GM21528 (cell line): ENCODE measurements at regions not wholly inside any gene's neighbourhood (a gene's known extent, or its start where the extent isn't known, plus 50 kb on each side); places are given as distances from the start of the nearest gene placed in this dataset.
"Not testable (repeated sequence)": the region's sequence is repeated elsewhere in the genome, so short reads cannot be mapped to it uniquely, and the experiment has no call there.

ENCODE experiments used
- ATAC-seq: cut with Tn5 transposase; IDR thresholded peaks from one replicate; pipeline ENCODE4 v1.9.1; 2021; ENCODE audit warnings: mild to moderate bottlenecking, moderate library complexity; ENCODE audit not compliant: unreplicated experiment, low FRiP score

DNA sequence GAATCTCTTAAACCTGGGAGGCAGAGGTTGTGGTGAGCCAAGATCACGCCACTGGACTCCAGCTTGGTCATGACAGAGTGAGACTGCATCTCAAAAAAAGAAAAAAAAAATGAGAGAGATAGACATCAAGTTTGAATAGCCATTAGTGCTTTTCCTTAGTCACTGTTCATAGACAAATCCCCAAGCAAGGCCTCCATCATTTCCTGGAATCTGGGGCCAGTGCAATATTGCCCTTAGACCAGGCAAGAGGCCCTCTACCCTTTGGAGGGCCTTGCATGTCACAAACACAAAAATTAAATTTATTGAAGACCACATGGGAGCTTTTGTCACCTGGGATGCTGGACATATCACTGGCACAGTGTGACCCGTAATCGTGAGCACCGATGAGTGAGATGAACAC, 141.5 kb downstream of the B3GNT2 start:
- no peak for ATAC-seq

DNA sequence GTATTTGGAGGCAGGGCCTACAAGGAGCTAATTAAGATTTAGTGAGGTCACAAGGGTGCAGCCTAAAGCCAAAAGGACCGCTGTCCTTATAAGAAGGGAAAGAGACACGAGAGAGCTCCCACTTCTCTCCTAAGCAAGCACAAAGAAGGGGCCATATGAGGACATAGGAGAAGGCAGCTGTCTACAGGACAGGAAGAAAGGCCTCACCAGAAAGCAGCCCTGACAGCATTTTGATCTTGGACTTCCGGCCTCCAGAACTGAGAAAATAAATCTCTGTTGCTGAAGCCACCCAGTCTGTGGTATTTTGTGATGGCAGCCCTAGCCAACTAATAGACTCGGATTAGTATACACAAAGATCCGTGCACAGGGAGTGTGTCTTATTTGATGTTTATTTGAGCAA, 139.7 kb downstream of the B3GNT2 start:
- ATAC-seq = no peak

GRCh38 chr2:62334440-62335058, 138.6 kb downstream of the B3GNT2 start:
- no peak for ATAC-seq

- ATAC-seq = no peak
Measured at GRCh38 chr2:62334009-62334408, 138.1 kb downstream of the B3GNT2 start.

- no peak for ATAC-seq
Measured at GRCh38 chr2:62330959-62331358, 135.0 kb downstream of the B3GNT2 start.

DNA sequence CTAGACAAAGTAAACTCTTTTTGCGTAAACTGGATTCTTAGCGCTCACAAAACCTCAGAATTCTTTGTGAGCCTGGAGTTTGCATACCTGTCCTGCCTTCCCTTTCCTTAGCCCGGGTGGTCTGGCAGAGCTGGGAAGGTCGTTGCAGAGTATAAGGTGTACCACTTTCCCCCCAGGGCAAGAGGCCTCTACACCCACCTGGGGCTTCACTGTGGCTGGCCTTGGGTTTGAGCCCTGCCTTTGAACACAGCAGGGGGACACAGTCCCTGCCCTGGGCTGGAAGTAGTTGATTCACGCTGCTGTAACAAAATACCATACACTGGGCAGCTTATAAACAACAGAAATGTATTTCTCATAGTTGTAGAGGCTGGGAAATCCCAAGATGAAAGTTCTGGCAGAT, 133.9 kb downstream of the B3GNT2 start:
- ATAC-seq = no peak

DNA sequence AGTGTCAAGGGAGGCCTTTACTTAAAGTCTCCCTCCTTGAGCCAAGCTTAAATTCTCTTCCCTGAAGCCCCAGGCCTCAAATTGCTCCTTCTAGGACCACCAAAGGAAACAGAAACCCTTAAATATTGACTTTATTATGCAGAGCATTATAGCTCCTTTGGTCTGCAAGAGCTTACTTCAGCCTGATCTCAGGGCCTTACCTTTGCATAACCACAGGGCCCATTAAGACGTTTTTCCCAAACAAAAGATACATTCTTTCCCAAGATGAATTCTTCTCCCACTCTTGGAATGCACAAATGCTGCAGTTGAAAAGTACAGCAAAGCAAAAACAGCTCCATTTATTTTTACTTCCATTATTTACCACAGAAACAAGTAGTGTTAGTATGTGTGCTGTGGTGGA, 130.8 kb downstream of the B3GNT2 start:
- no peak for ATAC-seq

- ATAC-seq = no peak
Measured at GRCh38 chr2:62325398-62325797, 129.5 kb downstream of the B3GNT2 start.

DNA sequence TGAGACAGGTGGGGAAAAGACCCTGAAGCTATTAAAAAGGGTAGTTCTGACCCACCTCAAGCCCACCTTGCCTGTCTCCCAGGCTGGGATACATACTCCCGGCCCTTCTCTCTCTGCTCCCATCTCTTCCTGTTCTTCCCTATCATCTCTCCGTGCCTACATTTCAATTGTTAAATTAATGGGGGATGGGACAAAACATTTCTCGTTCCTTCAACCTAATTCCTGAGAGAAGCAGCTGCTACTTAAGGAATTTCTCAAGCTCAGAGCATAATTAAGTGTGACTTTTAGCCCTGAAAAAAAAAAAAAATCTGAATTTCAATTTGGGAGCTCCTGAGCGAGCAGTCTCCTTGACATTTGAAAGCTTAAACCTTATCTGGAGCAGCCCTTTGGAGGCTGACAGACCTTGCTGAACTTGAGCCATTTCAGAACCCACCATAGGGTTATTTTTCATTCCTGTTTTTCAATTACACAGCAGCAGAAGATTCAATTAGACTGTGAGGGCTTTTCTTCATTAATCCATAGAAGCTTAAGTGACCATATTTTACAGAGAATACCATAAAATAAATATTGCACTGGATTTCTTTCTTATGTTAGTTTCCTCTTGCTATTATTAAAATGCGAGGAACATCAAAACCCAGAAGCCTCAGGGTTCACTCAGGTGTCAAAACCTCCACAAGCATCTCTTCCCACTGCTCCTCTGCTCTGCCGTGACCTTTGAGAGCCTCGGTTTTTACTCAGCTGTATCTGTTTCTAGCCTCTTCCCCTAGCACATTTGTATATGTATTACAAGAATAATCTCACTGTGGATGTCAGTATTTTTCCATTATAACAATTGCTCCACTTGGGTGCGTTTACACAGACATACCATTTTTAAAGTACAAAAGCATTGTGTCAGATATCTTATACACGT, 125.7 kb downstream of the B3GNT2 start:
- no peak for ATAC-seq

GRCh38 chr2:62320657-62321357, 124.9 kb downstream of the B3GNT2 start:
- no peak for ATAC-seq

GRCh38 chr2:62320137-62320536, 124.2 kb downstream of the B3GNT2 start:
- not testable (repeated sequence) for ATAC-seq

GRCh38 chr2:62319070-62319469, 123.2 kb downstream of the B3GNT2 start:
- ATAC-seq = no peak

GRCh38 chr2:62315476-62315875, 119.6 kb downstream of the B3GNT2 start:
- ATAC-seq = no peak

- peak; percentile 8 for ATAC-seq
Measured at GRCh38 chr2:62314291-62314690, 118.4 kb downstream of the B3GNT2 start.

GRCh38 chr2:62313449-62314227, 117.7 kb downstream of the B3GNT2 start:
- peak; percentile 71 for ATAC-seq

DNA sequence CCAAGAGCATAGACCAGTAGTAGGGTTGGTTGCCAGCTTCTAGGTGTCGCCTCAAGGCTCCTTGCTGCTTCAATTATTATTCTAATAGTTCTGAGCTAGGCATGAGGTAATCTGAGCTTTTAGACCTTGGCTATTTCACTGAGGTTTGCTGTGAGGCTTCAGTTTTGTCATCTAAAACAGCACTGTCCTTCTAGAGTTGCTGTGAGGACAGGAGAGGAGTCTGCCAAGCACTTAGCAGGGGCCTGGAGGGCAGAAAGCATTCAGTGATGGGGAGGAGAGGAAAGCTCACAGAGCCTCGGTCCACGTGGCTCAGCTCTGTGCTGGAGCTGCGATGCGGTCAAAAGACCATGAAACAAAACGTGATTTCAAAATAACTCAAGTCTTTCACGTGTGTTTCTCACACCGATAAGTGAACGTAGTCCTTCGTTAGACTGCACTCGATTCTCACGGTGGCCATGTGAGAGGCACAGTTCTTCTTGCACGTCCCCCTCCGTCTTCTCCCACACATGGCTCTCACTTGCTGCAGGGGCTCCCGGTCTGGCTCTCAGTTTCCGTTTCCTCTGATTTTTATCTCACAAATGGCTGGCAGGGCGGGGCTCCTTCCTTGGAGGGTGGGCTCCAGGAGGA, 113.7 kb downstream of the B3GNT2 start:
- peak; percentile 53 for ATAC-seq

DNA sequence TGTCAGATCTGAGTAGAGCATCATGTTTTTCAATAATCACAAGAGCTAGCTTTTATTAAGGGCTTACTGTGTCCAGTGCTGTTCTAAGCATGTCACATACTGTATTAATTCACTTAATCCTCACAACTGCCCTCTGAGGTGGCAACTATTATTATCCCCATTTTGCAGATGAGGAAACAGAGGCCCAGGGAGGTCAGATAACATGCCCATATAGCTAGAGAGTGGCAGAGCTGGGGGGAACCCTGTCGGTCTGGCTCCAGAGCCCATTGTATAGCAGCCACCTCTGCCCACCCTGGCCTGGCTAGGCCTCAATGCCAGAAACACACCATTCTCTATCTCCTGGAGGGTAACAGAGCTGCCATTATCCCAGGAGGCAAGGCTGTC, 113.2 kb downstream of the B3GNT2 start:
- peak; percentile 4 for ATAC-seq

DNA sequence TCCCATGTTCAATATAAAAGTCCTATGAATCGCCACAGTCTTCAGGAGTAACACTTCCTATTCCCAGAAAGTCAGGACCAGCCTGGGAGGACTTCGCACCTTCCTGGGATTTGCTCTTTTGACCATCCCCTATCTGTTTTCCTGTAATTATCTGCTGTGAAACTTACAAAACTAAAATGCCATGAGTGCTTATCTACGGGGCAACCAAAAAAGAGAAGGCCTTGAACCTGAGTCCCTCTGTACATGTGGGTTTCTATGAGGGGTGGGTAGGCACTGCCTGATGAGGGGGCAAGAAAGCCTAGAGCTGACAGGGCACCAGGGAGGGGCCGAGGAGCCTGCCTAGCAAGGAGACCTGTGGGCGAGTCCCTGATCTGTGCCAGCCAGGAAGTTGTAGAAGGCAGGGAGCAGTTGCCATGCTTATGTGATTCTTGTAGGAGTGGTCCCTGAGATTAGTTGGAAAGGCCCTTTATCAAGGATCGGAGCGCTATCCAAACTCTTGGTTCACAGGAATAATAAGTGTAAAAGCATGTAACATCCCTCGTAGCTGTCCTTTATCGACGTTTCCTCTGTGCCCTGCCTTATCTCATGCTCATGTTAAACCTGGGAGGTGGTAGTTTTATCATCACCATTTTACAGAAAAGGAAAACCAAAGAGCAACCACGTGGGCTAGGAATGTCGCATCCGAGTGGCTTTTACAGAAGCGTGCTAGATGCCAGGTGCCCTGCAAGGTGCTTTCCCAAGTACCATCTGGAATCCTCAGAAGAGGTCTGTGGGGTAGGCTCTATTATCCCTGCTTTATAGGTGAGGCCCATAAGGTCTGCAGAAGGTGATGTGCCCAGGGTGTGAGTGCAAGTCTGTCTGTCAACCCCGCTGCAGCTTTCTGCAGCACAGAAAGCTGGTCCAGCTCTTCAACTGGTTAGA, 111.8 kb downstream of the B3GNT2 start:
- ATAC-seq = no peak
